ENCODE measurements at regions not wholly inside any gene's neighbourhood (a gene's known extent, or its start where the extent isn't known, plus 50 kb on each side); places are given as distances from the start of the nearest gene placed in this dataset.
"Not testable (repeated sequence)": the region's sequence is repeated elsewhere in the genome, so short reads cannot be mapped to it uniquely, and the experiment has no call there.

GRCh38 chr2:44084850-44085249 is 83.8 kb upstream of the PPM1B start:
- no peak for TF ChIP-seq CTCF (IDR thresholded peaks at IDR 0.05; ENCODE audit: control extremely low read depth, extremely low read depth, low read depth, missing control alignments)
- DNase-seq (ENCODE audit: extremely low spot score), result no peak
- ChIA-PET POLR2A (no interaction called here), CTCF (interaction anchor here (1.3 to 1.5 kb wide), 2 partner anchors 13 to 395 kb away, joined by 3 to 7 read pairs; no protein-coding TSS in a partner anchor)

GRCh38 chr2:44086629-44087028 is 82.0 kb upstream of the PPM1B start:
- CTCF ChIA-PET, result interaction anchor here (0.7 to 3.3 kb wide), 17 partner anchors 9 to 869 kb away, joined by 3 to 20 read pairs (median 3); no protein-coding TSS in a partner anchor
- DNase-seq (ENCODE audit: extremely low spot score), result no peak
- POLR2A ChIA-PET, result no interaction called here
- peak; percentile 5 for TF ChIP-seq CTCF (IDR thresholded peaks at IDR 0.05; ENCODE audit: control extremely low read depth, extremely low read depth, low read depth, missing control alignments)

DNA sequence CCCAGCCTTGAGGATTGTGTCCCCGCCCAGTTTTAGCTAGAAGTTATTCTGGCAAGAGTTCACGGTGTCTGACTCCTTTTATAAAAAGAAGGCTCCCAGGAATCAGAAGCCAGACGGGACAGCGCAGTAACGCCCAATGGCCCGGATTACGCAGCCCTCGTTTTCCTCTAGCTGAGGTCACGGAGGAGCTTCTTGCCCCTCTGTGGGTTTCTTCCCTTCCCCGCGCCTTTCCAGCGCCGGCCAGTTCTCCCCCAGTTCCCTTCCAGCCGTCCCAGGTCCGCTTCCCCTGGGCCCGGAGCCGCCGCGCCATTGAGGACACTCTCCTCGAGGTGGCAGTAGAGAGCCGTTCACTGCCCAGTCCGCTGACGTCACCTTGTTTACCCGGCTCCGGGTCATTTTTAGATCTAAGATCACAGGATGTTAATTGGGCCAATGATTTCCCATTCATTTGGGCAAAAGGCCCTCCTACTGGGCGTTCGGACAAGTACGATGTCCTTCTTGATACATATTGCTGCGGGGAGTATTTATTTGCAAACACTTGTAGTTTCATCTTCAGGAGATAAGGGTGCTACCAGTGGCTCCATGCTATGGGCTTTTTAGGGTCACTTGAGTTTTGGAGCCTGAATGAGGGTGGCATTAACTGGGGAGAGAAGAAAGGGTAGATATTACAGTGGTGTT is 81.5 kb upstream of the PPM1B start:
- POLR2A ChIA-PET, result no interaction called here

GRCh38 chr2:44087714-44088092 is 81.0 kb upstream of the PPM1B start:
- POLR2A ChIA-PET, result no interaction called here
- no peak for DNase-seq (ENCODE audit: extremely low spot score)
- TF ChIP-seq CTCF (IDR thresholded peaks at IDR 0.05; ENCODE audit: control extremely low read depth, extremely low read depth, low read depth, missing control alignments), result no peak
- CTCF ChIA-PET, result interaction anchor here (0.7 to 3.3 kb wide), 18 partner anchors 8 to 894 kb away, joined by 3 to 20 read pairs (median 5); partner anchors contain the start of genes CAMKMT and PREPL

More for the DNA sequence above, 81.5 kb upstream of the PPM1B start:
- peak; percentile 87 for DNase-seq (ENCODE audit: extremely low spot score)
- CTCF ChIA-PET, result interaction anchor here (0.7 to 3.3 kb wide), 25 partner anchors 9 to 894 kb away, joined by 3 to 20 read pairs (median 4); no protein-coding TSS in a partner anchor
- peak; percentile 87 for TF ChIP-seq CTCF (IDR thresholded peaks at IDR 0.05; ENCODE audit: control extremely low read depth, extremely low read depth, low read depth, missing control alignments)

GRCh38 chr2:44092519-44092918 is 76.2 kb upstream of the PPM1B start:
- DNase-seq (ENCODE audit: extremely low spot score); POLR2A ChIA-PET: not testable (repeated sequence)
- CTCF ChIA-PET, result interaction anchor here (0.9 kb wide), 1 partner anchor 387 kb away, joined by 5 read pairs; no protein-coding TSS in a partner anchor

GRCh38 chr2:44093970-44094369 is 74.7 kb upstream of the PPM1B start:
- no peak for TF ChIP-seq CTCF (IDR thresholded peaks at IDR 0.05; ENCODE audit: control extremely low read depth, extremely low read depth, low read depth, missing control alignments)
- POLR2A ChIA-PET, result no interaction called here
- CTCF ChIA-PET, result interaction anchor here (0.7 to 1.5 kb wide), 5 partner anchors 14 to 862 kb away, joined by 3 read pairs; no protein-coding TSS in a partner anchor
- DNase-seq (ENCODE audit: extremely low spot score), result no peak

DNA sequence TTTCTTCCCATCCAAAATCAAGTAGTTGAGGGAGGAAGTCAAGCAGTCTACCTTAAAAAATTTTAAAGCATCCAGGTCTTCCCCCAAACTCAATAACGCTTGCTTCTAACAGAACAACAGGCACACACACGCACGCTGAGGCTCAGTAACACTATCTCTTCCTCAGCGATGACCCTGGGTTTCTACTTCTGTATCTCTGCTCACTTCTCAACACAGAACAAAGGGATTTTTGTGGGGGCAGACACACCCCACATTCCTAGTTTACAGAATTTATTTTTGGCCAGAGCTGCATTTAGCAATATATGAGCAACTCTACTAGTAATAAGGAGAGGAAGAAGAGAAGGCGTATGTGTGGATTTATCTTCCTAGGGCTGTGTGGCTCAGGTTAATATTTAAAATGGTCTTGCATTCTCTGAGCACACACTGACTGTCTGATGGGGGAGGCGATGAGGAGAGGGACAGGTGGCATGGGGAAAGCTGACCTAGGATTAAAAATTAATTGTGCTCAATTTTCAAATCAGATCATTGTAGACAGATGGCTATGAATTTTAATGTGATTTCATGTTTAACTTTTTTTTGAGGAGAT is 71.3 kb upstream of the PPM1B start:
- no peak for TF ChIP-seq CTCF (IDR thresholded peaks at IDR 0.05; ENCODE audit: control extremely low read depth, extremely low read depth, low read depth, missing control alignments)
- ChIA-PET CTCF (interaction anchor here (1.2 to 1.6 kb wide), 4 partner anchors 10 to 196 kb away, joined by 3 to 6 read pairs (median 4); no protein-coding TSS in a partner anchor), POLR2A (no interaction called here)
- DNase-seq (ENCODE audit: extremely low spot score), result no peak
